K562 (cell line): ENCODE measurements at regions not wholly inside any gene's neighbourhood (a gene's known extent, or its start where the extent isn't known, plus 50 kb on each side); places are given as distances from the start of the nearest gene placed in this dataset.

Experiments
- ATAC-seq: fragments of 200-7000 bp; cut with Tn5 transposase; 3 replicates; pipeline ENCODE4 v1.9.1; 2020; ENCODE audit warnings: moderate library complexity
- BruUV-seq: library from RNA; stranded (reverse); fragments of 400-500 nt; replicated peaks from 2 replicates; lab custom pipeline; 2021; lab: Mats Ljungman, UMichigan
- CTCF ChIA-PET: fragments of 300-600 bp; formaldehyde crosslinking; extraction: SDS; loops from one replicate; lab custom pipeline; 2021; ENCODE audit warnings: low intra/inter-chr PET ratio; lab: Yijun Ruan, JAX
- POLR2A ChIA-PET: fragments of 300-600, 350-650 bp; sonication (Branson Sonifier 250); formaldehyde crosslinking; extraction: SDS; loops from one replicate; lab custom pipeline; 2021; ENCODE audit warnings: antibody characterized with exemption, inconsistent platforms; lab: Yijun Ruan, JAX
- DNase-seq, 4 experiments: peaks; one replicate each; pipeline versions ENCODE4 v3.0.0 to v3.0.0-alpha.2; 2011 to 2018; ENCODE audit warnings: low spot score in 3 of 4, mixed read lengths in 3 of 4; ENCODE audit errors: extremely low read depth in 1 of 4
- FAIRE-seq: peaks from 2 replicates; lab custom pipeline; 2011; peaks lifted over from hg19 to GRCh38; lab: Jason Lieb, UNC
- H2AFZ ChIP-seq: 2 replicates; pipeline ENCODE4 v1.6.0; 2011; ENCODE audit warnings: low read depth, low read length, control low read depth, inconsistent platforms
- H3K27ac ChIP-seq: fragments of 200-600 bp; 3 replicates; pipeline ENCODE4 v1.8.0; 2011; ENCODE audit warnings: low read depth, mild to moderate bottlenecking, control low read depth, inconsistent platforms, low read length, moderate library complexity, mixed read lengths; ENCODE audit errors: extremely low read depth
- H3K27me3 ChIP-seq, 2 experiments: fragments of 300-600 bp in 1 of 2; 2 replicates in 1 of 2; 3 replicates in 1 of 2; pipeline versions ENCODE4 v1.6.0 to v1.8.0; 2011; ENCODE audit warnings: inconsistent platforms in 2 of 2, low read length in 2 of 2, mild to moderate bottlenecking in 1 of 2, mixed read lengths in 1 of 2, moderate library complexity in 1 of 2; ENCODE audit not compliant: control insufficient read depth in 2 of 2, insufficient read depth in 2 of 2
- H3K36me3 ChIP-seq: fragments of 300-600 bp; 3 replicates; pipeline ENCODE4 v1.8.0; 2011; ENCODE audit warnings: mild to moderate bottlenecking, low read length, inconsistent platforms; ENCODE audit not compliant: control insufficient read depth, insufficient read depth
- H3K4me1 ChIP-seq, 2 experiments: fragments of 200-600 bp in 1 of 2; replicated peaks in 1 of 2; 2 replicates in 1 of 2; 3 replicates in 1 of 2; pipeline versions ENCODE4 v1.5.1 to v1.8.0; 2011; ENCODE audit warnings: inconsistent platforms in 2 of 2, low read length in 2 of 2, mild to moderate bottlenecking in 1 of 2, mixed read lengths in 1 of 2, moderate library complexity in 1 of 2; ENCODE audit not compliant: control insufficient read depth in 2 of 2, insufficient read depth in 2 of 2
- H3K4me2 ChIP-seq: 2 replicates; pipeline ENCODE4 v1.6.1; 2011; ENCODE audit warnings: low read length, control low read depth, inconsistent platforms, mixed read lengths; ENCODE audit not compliant: insufficient read depth
- H3K4me3 ChIP-seq: fragments of 200-600 bp; sonication (generic), shearing (Covaris generic); 2 replicates; pipeline ENCODE4 v1.5.1; 2016; ENCODE audit warnings: control low read depth, inconsistent platforms
- H3K79me2 ChIP-seq: fragments of 200-600 bp; 3 replicates; pipeline ENCODE4 v1.8.0; 2011; ENCODE audit warnings: low read length, inconsistent platforms; ENCODE audit not compliant: control insufficient read depth, insufficient read depth
- H3K9ac ChIP-seq, 2 experiments: 2 replicates each; pipeline versions ENCODE4 v1.6.0 to v1.6.1; 2011; ENCODE audit warnings: low read depth in 2 of 2, low read length in 2 of 2, control low read depth in 1 of 2, inconsistent platforms in 1 of 2, mild to moderate bottlenecking in 1 of 2, mixed read lengths in 1 of 2; ENCODE audit not compliant: insufficient read depth in 1 of 2
- H3K9me1 ChIP-seq: one replicate; pipeline ENCODE4 v1.6.0; 2011; ENCODE audit warnings: inconsistent platforms, mild to moderate bottlenecking, low read length, moderate library complexity; ENCODE audit not compliant: control insufficient read depth, insufficient read depth
- H3K9me3 ChIP-seq: replicated peaks from 2 replicates; pipeline ENCODE4 v1.5.1; 2011; ENCODE audit warnings: low read depth, low read length, inconsistent platforms; ENCODE audit not compliant: control insufficient read depth, insufficient read depth
- H4K20me1 ChIP-seq: replicated peaks from 2 replicates; pipeline ENCODE4 v1.6.1; 2011; ENCODE audit warnings: low read length, inconsistent platforms, mixed read lengths; ENCODE audit not compliant: control insufficient read depth, insufficient read depth
- BRCA1 ChIP-seq, 2 experiments: fragments of 450-650 bp in 1 of 2; sonication (generic) in 1 of 2; formaldehyde crosslinking in 1 of 2; IDR thresholded peaks; 2 replicates each; pipeline versions ENCODE4 v1.5.0 to v1.6.1; 2017 to 2020; ENCODE audit warnings: mild to moderate bottlenecking in 1 of 2, missing genetic modification reagents in 1 of 2
- ESRRB ChIP-seq: fragments of 250-450 bp; sonication (Bioruptor Pico); IDR thresholded peaks from 2 replicates; pipeline ENCODE4 v1.5.0; 2020; ENCODE audit warnings: mild to moderate bottlenecking, moderate library complexity, borderline replicate concordance
- GATAD2B ChIP-seq: fragments of 450-650 bp; IDR thresholded peaks from 2 replicates; pipeline ENCODE4 v1.6.1; 2017; ENCODE audit warnings: mild to moderate bottlenecking, borderline replicate concordance
- IRF9 ChIP-seq: fragments of 450-650 bp; IDR thresholded peaks from 2 replicates; pipeline ENCODE4 v1.6.1; 2016; ENCODE audit warnings: missing biosample characterization, missing genetic modification characterization
- MAFG ChIP-seq: fragments of 450-650 bp; conservative IDR thresholded peaks from 2 replicates; pipeline ENCODE4 v1.6.1; 2016; ENCODE audit warnings: missing genetic modification characterization, missing compliant biosample characterization
- SLC30A9 ChIP-seq: fragments of 250-450 bp; sonication (Bioruptor Pico); IDR thresholded peaks from 2 replicates; pipeline ENCODE4 v1.8.0; 2022; ENCODE audit warnings: mild to moderate bottlenecking, moderate library complexity
- ZNF165 ChIP-seq: fragments of 250-450 bp; sonication (Bioruptor Pico); IDR thresholded peaks from 2 replicates; pipeline ENCODE4 v1.4.0; 2020; ENCODE audit warnings: borderline replicate concordance
- ZNF584 ChIP-seq: fragments of 200-800 bp; sonication (Bioruptor generic); IDR thresholded peaks from 2 replicates; pipeline ENCODE4 v1.6.1; 2016; ENCODE audit warnings: low read depth, mild to moderate bottlenecking, missing genetic modification characterization, missing compliant biosample characterization
- ZNF780A ChIP-seq: fragments of 250-450 bp; sonication (Bioruptor Pico); IDR thresholded peaks from 2 replicates; pipeline ENCODE4 v1.5.0; 2021; ENCODE audit warnings: mild to moderate bottlenecking
- WGBS: fragments of 100-300 bp; shearing (Covaris generic); methylation state at CpG from one replicate; pipeline ENCODE4 v1.1.6; 2016; ENCODE audit warnings: low coverage, mixed read lengths; ENCODE audit not compliant: insufficient coverage; ENCODE audit errors: missing lambda C conversion rate; 5-methylcytosine and 5-hydroxymethylcytosine counted together
- in situ Hi-C: fragments of 300-500 bp; cut with MboI; formaldehyde crosslinking; loops from 4 replicates; pipeline ENCODE4 v1.15.0; 2018; ENCODE audit warnings: inconsistent platforms, mixed read lengths
- intact Hi-C: fragments of 100-400 bp; cut with micrococcal nuclease; formaldehyde crosslinking; loops from 2 replicates; pipeline ENCODE4 v1.14.2; 2022
- TF ChIP-seq, protein P1 (sequence below), 2 experiments: fragments of 450-650 bp in 1 of 2; sonication (generic) in 1 of 2; formaldehyde crosslinking in 1 of 2; IDR thresholded peaks in 1 of 2; conservative IDR thresholded peaks in 1 of 2; 2 replicates each; pipeline versions ENCODE4 v1.6.1 to v1.8.1; 2016 to 2023; ENCODE audit warnings: mild to moderate bottlenecking in 2 of 2, moderate library complexity in 2 of 2, inconsistent platforms in 1 of 2, missing genetic modification reagents in 1 of 2
- TF ChIP-seq, protein P2 (sequence below): fragments of 250-450 bp; sonication (Bioruptor Pico); IDR thresholded peaks from 2 replicates; pipeline ENCODE4 v1.8.0; 2021; ENCODE audit warnings: mild to moderate bottlenecking, moderate library complexity
- TF ChIP-seq, protein P3 (sequence below): fragments of 150-350 bp; IDR thresholded peaks from 2 replicates; pipeline ENCODE4 v1.6.1; 2014; ENCODE audit warnings: low read depth, mild to moderate bottlenecking, low read length, borderline replicate concordance

- DNase-seq = no peak
- ChIA-PET CTCF (no interaction called here), POLR2A (interaction anchor here (0.5 to 0.6 kb wide), 2 partner anchors 82 to 384 kb away, joined by 3 read pairs; no protein-coding TSS in a partner anchor)
- FAIRE-seq = no peak
- H3K9ac ChIP-seq = no peak overlapping the region
- no peaks in the 10 kb centered on the region for H3K79me2 ChIP-seq
- intact Hi-C loops = no loop called here
- H2AFZ ChIP-seq = no peak overlapping the region
- no peak for TF ChIP-seq GATAD2B
- no peak for TF ChIP-seq ZNF165 (CRISPR knock-in tag)
- no peak for TF ChIP-seq MAFG
- no peak for TF ChIP-seq BRCA1 (IDR thresholded peaks at IDR 0.05)
- no peak for TF ChIP-seq BRCA1 (CRISPR knock-in tag; IDR thresholded peaks at IDR 0.05)
- TF ChIP-seq ESRRB (CRISPR knock-in tag) = no peak
- TF ChIP-seq IRF9 = no peak
- TF ChIP-seq ZNF780A (CRISPR knock-in tag) = no peak
- no peak for TF ChIP-seq ZNF584
- no peak for TF ChIP-seq SLC30A9 (CRISPR knock-in tag)
- TF ChIP-seq, protein P1, sequence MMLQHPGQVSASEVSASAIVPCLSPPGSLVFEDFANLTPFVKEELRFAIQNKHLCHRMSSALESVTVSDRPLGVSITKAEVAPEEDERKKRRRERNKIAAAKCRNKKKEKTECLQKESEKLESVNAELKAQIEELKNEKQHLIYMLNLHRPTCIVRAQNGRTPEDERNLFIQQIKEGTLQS (IDR thresholded peaks at IDR 0.05) = no peak
- TF ChIP-seq, protein P1 (CRISPR knock-in tag; conservative IDR thresholded peaks at IDR 0.05) = no peak
- TF ChIP-seq, protein P2, sequence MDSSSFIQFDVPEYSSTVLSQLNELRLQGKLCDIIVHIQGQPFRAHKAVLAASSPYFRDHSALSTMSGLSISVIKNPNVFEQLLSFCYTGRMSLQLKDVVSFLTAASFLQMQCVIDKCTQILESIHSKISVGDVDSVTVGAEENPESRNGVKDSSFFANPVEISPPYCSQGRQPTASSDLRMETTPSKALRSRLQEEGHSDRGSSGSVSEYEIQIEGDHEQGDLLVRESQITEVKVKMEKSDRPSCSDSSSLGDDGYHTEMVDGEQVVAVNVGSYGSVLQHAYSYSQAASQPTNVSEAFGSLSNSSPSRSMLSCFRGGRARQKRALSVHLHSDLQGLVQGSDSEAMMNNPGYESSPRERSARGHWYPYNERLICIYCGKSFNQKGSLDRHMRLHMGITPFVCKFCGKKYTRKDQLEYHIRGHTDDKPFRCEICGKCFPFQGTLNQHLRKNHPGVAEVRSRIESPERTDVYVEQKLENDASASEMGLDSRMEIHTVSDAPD = no peak
- TF ChIP-seq, protein P3, sequence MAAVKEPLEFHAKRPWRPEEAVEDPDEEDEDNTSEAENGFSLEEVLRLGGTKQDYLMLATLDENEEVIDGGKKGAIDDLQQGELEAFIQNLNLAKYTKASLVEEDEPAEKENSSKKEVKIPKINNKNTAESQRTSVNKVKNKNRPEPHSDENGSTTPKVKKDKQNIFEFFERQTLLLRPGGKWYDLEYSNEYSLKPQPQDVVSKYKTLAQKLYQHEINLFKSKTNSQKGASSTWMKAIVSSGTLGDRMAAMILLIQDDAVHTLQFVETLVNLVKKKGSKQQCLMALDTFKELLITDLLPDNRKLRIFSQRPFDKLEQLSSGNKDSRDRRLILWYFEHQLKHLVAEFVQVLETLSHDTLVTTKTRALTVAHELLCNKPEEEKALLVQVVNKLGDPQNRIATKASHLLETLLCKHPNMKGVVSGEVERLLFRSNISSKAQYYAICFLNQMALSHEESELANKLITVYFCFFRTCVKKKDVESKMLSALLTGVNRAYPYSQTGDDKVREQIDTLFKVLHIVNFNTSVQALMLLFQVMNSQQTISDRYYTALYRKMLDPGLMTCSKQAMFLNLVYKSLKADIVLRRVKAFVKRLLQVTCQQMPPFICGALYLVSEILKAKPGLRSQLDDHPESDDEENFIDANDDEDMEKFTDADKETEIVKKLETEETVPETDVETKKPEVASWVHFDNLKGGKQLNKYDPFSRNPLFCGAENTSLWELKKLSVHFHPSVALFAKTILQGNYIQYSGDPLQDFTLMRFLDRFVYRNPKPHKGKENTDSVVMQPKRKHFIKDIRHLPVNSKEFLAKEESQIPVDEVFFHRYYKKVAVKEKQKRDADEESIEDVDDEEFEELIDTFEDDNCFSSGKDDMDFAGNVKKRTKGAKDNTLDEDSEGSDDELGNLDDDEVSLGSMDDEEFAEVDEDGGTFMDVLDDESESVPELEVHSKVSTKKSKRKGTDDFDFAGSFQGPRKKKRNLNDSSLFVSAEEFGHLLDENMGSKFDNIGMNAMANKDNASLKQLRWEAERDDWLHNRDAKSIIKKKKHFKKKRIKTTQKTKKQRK = no peak
- WGBS = 4% methylated on average over 2 of the region's 2 CpGs
- no peaks in the 10 kb centered on the region for H3K9me3 ChIP-seq
- no peak for ATAC-seq
- H3K27ac ChIP-seq = no peak overlapping the region
- H3K27me3 ChIP-seq = peaks cover 0 to 10% of the 10 kb centered on the region in 2 experiments; a peak in 2 of 5 replicates
- no peak overlapping the region for H3K4me3 ChIP-seq
- in situ Hi-C loops = no loop called here
- H3K4me2 ChIP-seq = no peak overlapping the region
- H3K9me1 ChIP-seq = no peaks in the 10 kb centered on the region
- BruUV-seq = no TSS peak
- H4K20me1 ChIP-seq = no peaks in the 10 kb centered on the region
- H3K36me3 ChIP-seq = no peaks in the 10 kb centered on the region
- no peaks in the 10 kb centered on the region; a peak in 2 of 5 replicates for H3K4me1 ChIP-seq
These were observed 105.9 kb upstream of the RMDN2 start for GRCh38 chr2:37819186-37819585.
